Esophagus muscularis mucosa (tissue), 3 donors: ENCODE measurements at regions not wholly inside any gene's neighbourhood (a gene's known extent, or its start where the extent isn't known, plus 50 kb on each side); places are given as distances from the start of the nearest gene placed in this dataset.

Experiments
- POLR2AphosphoS5 ChIP-seq, 2 donors: sonication (generic); formaldehyde crosslinking; IDR thresholded peaks; one replicate each; pipeline ENCODE4 v1.6.1; 2017; ENCODE audit warnings: antibody characterized with exemption in 2 of 2
- TF ChIP-seq, protein P1 (sequence below), 3 experiments: fragments of 200-600 bp in 2 of 3; fragments of 450-650 bp in 1 of 3; sonication (generic) in 2 of 3; IDR thresholded peaks; one replicate each; pipeline ENCODE4 v1.5.1; 2017 to 2019; ENCODE audit warnings: antibody characterized with exemption in 3 of 3, mild to moderate bottlenecking in 2 of 3, moderate library complexity in 1 of 3

DNA sequence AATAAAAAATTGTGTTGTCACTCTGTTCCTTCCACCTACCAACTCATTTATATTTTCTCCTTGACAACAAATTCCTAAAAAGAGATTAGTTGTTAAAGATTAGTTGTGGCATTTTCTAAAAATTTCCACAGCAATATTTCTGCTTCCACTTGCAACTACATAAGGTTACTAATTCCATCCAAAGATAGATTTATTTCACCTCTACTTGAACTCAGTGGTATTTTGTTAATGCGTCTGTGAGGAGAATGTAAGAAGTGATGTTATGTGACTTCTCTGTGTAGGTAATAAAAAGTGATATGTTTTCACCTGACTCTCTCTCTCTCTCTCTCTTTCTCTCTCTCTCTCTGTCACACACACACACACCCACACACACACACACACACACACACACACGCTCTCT, 1104.8 kb downstream of the AMY1C start:
- TF ChIP-seq, protein P1, sequence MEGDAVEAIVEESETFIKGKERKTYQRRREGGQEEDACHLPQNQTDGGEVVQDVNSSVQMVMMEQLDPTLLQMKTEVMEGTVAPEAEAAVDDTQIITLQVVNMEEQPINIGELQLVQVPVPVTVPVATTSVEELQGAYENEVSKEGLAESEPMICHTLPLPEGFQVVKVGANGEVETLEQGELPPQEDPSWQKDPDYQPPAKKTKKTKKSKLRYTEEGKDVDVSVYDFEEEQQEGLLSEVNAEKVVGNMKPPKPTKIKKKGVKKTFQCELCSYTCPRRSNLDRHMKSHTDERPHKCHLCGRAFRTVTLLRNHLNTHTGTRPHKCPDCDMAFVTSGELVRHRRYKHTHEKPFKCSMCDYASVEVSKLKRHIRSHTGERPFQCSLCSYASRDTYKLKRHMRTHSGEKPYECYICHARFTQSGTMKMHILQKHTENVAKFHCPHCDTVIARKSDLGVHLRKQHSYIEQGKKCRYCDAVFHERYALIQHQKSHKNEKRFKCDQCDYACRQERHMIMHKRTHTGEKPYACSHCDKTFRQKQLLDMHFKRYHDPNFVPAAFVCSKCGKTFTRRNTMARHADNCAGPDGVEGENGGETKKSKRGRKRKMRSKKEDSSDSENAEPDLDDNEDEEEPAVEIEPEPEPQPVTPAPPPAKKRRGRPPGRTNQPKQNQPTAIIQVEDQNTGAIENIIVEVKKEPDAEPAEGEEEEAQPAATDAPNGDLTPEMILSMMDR (IDR thresholded peaks at IDR 0.05): no peak
- no peak for TF ChIP-seq POLR2AphosphoS5 (IDR thresholded peaks at IDR 0.05)
